Neural crest cell (in vitro differentiated cells): ENCODE measurements at regions not wholly inside any gene's neighbourhood (a gene's known extent, or its start where the extent isn't known, plus 50 kb on each side); places are given as distances from the start of the nearest gene placed in this dataset.
"Not testable (repeated sequence)": the region's sequence is repeated elsewhere in the genome, so short reads cannot be mapped to it uniquely, and the experiment has no call there.

Experiments
- DNase-seq: peaks from one replicate; pipeline ENCODE4 v3.0.0; 2021; ENCODE audit warnings: low read depth, mixed read lengths, low spot score
- H3K27ac Mint-ChIP-seq: one replicate; pipeline ENCODE4 v1.8.0; 2021; ENCODE audit warnings: mild to moderate bottlenecking, mixed read lengths; ENCODE audit not compliant: unreplicated experiment
- H3K27me3 Mint-ChIP-seq: 2 replicates; pipeline ENCODE4 v1.8.0; 2021; ENCODE audit warnings: low read depth, mild to moderate bottlenecking, mixed read lengths
- H3K36me3 Mint-ChIP-seq: 2 replicates; pipeline ENCODE4 v1.8.0; 2021; ENCODE audit warnings: low read depth, mild to moderate bottlenecking, mixed read lengths
- H3K4me1 Mint-ChIP-seq: 2 replicates; pipeline ENCODE4 v1.8.0; 2021; ENCODE audit warnings: mixed read lengths
- H3K4me3 Mint-ChIP-seq: one replicate; pipeline ENCODE4 v1.8.0; 2021; ENCODE audit warnings: mild to moderate bottlenecking, mixed read lengths
- H3K9me3 Mint-ChIP-seq: 2 replicates; pipeline ENCODE4 v1.8.0; 2021; ENCODE audit warnings: mixed read lengths
- CTCF ChIP-seq: fragments of 200-600 bp; sonication (generic); conservative IDR thresholded peaks from 2 replicates; pipeline ENCODE4 v1.5.0; 2021; ENCODE audit warnings: antibody characterized with exemption, mild to moderate bottlenecking

- Mint-ChIP-seq H3K27ac (no peak overlapping the region), H3K4me3 (no peak overlapping the region), H3K27me3 (no peaks in the 10 kb centered on the region), H3K36me3 (peaks cover 2% of the 10 kb centered on the region), H3K4me1 (peaks cover 23% of the 10 kb centered on the region), H3K9me3 (no peaks in the 10 kb centered on the region)
- no peak for TF ChIP-seq CTCF
- no peak for DNase-seq
These were observed 121.1 kb upstream of the DMRT1 start for GRCh38 chr9:720239-720881.

GRCh38 chr9:722388-722980 is 119.0 kb upstream of the DMRT1 start:
- DNase-seq, result no peak
- H3K27ac Mint-ChIP-seq, result peak overlapping the region; percentile 67
- no peaks in the 10 kb centered on the region for H3K9me3 Mint-ChIP-seq
- peaks cover 2% of the 10 kb centered on the region for H3K36me3 Mint-ChIP-seq
- H3K4me3 Mint-ChIP-seq, result no peak overlapping the region
- no peaks in the 10 kb centered on the region for H3K27me3 Mint-ChIP-seq
- no peak for TF ChIP-seq CTCF
- peaks cover 24% of the 10 kb centered on the region for H3K4me1 Mint-ChIP-seq

GRCh38 chr9:724461-724860 is 117.0 kb upstream of the DMRT1 start:
- not testable (repeated sequence) for DNase-seq, H3K27me3 Mint-ChIP-seq

GRCh38 chr9:726005-726404 is 115.5 kb upstream of the DMRT1 start:
- peaks cover 6% of the 10 kb centered on the region for H3K36me3 Mint-ChIP-seq
- H3K27ac Mint-ChIP-seq, result peak overlapping the region; percentile 82
- peaks cover 24% of the 10 kb centered on the region for H3K4me1 Mint-ChIP-seq
- DNase-seq, result peak; percentile 10
- H3K4me3 Mint-ChIP-seq, result peak overlapping the region; percentile 33
- TF ChIP-seq CTCF, result no peak
- H3K9me3 Mint-ChIP-seq, result no peaks in the 10 kb centered on the region
- no peaks in the 10 kb centered on the region for H3K27me3 Mint-ChIP-seq

More at GRCh38 chr9:724461-724860, 117.0 kb upstream of the DMRT1 start:
- H3K4me3 Mint-ChIP-seq, H3K27ac Mint-ChIP-seq, H3K36me3 Mint-ChIP-seq, H3K9me3 Mint-ChIP-seq: not testable (repeated sequence)
- peaks cover 24% of the 10 kb centered on the region for H3K4me1 Mint-ChIP-seq

GRCh38 chr9:727767-728166 is 113.7 kb upstream of the DMRT1 start:
- Mint-ChIP-seq H3K27me3 (no peaks in the 10 kb centered on the region), H3K4me1 (peaks cover 24% of the 10 kb centered on the region), H3K27ac (no peak overlapping the region), H3K4me3 (no peak overlapping the region), H3K9me3 (no peaks in the 10 kb centered on the region), H3K36me3 (peaks cover 16% of the 10 kb centered on the region)
- TF ChIP-seq CTCF, result no peak
- DNase-seq, result no peak

GRCh38 chr9:728535-728934 is 113.0 kb upstream of the DMRT1 start:
- DNase-seq, result no peak
- H3K4me3 Mint-ChIP-seq, result no peak overlapping the region
- H3K27ac Mint-ChIP-seq, result no peak overlapping the region
- peaks cover 24% of the 10 kb centered on the region for H3K4me1 Mint-ChIP-seq
- H3K27me3 Mint-ChIP-seq, result no peaks in the 10 kb centered on the region
- peaks cover 15% of the 10 kb centered on the region for H3K36me3 Mint-ChIP-seq
- no peak for TF ChIP-seq CTCF
- no peaks in the 10 kb centered on the region for H3K9me3 Mint-ChIP-seq
